SJCRH30 (cell line): ENCODE measurements at regions not wholly inside any gene's neighbourhood (a gene's known extent, or its start where the extent isn't known, plus 50 kb on each side); places are given as distances from the start of the nearest gene placed in this dataset.

ENCODE experiments used
- DNase-seq, 2 experiments: peaks; one replicate each; pipeline ENCODE4 v3.0.0-alpha.2; 2015 to 2020
- H3K27ac ChIP-seq: fragments of 250-450 bp; sonication (Bioruptor Pico); 2 replicates; pipeline ENCODE4 v1.5.1; 2020; ENCODE audit warnings: mild to moderate bottlenecking, moderate library complexity
- H3K27me3 ChIP-seq: fragments of 250-450 bp; sonication (Bioruptor Pico); 2 replicates; pipeline ENCODE4 v1.5.1; 2020; ENCODE audit warnings: mild to moderate bottlenecking, moderate library complexity
- H3K36me3 ChIP-seq: fragments of 250-450 bp; sonication (Bioruptor Pico); 2 replicates; pipeline ENCODE4 v1.5.1; 2020; ENCODE audit warnings: mild to moderate bottlenecking, moderate library complexity
- H3K4me1 ChIP-seq: fragments of 250-450 bp; sonication (Bioruptor Pico); 2 replicates; pipeline ENCODE4 v1.5.1; 2020; ENCODE audit warnings: mild to moderate bottlenecking, moderate library complexity
- H3K4me3 ChIP-seq: fragments of 250-450 bp; sonication (Bioruptor Pico); 2 replicates; pipeline ENCODE4 v1.5.1; 2020; ENCODE audit warnings: mild to moderate bottlenecking, moderate library complexity
- H3K9me3 ChIP-seq: fragments of 250-450 bp; sonication (Bioruptor Pico); replicated peaks from 2 replicates; pipeline ENCODE4 v1.5.1; 2020; ENCODE audit warnings: mild to moderate bottlenecking, moderate library complexity

DNA sequence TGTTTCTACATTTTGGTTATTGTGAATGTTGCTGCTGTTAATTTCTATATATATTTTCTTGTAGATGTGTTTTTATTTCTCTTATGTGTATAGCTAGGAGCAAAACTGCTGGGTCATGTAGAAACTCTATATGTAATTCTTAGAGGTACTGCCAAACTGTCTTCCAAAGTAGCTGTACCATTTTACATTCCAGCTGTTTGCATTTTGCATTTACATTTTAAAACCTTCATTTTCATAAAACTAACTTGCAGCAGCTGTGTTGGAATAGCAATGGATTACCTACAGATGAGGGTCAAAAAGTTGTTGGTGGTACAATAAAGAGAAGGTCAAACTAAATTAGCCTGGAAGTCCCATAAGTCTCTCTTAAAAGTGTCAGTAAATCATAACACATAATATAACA, 1109.7 kb downstream of the FLRT2 start:
- Histone ChIP-seq H3K9me3 (no peaks in the 10 kb centered on the region), H3K27me3 (no peaks in the 10 kb centered on the region), H3K36me3 (no peaks in the 10 kb centered on the region), H3K4me3 (no peak overlapping the region), H3K27ac (no peak overlapping the region), H3K4me1 (no peaks in the 10 kb centered on the region)
- no peak for DNase-seq

DNA sequence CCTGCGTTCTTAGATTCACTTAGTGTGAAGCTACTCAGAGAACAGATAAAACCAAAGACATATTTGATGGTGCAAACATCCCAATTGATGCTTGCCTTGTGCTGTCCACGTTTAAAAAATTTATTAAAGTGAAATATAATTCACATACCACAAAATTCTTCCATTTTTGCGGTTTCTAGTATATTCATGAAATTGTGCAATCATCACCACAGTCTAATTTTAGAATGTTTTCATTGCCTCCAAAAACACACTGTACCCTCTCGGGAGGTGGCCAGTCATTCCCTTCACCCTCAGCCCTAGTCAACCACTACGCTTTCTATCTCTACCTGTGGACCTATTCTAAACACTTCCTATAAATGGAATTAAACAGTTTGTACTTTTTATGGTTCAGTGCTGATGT, 1109.2 kb downstream of the FLRT2 start:
- H3K4me3 ChIP-seq: no peak overlapping the region
- H3K4me1 ChIP-seq: no peaks in the 10 kb centered on the region
- no peak overlapping the region for H3K27ac ChIP-seq
- H3K36me3 ChIP-seq: no peaks in the 10 kb centered on the region
- no peaks in the 10 kb centered on the region for H3K9me3 ChIP-seq
- H3K27me3 ChIP-seq: no peaks in the 10 kb centered on the region
- no peak for DNase-seq

GRCh38 chr14:86627080-86627479, 1097.1 kb downstream of the FLRT2 start:
- DNase-seq: no peak
- Histone ChIP-seq H3K27ac (no peak overlapping the region), H3K9me3 (no peaks in the 10 kb centered on the region), H3K27me3 (no peaks in the 10 kb centered on the region), H3K36me3 (no peaks in the 10 kb centered on the region), H3K4me1 (no peaks in the 10 kb centered on the region), H3K4me3 (no peak overlapping the region)

DNA sequence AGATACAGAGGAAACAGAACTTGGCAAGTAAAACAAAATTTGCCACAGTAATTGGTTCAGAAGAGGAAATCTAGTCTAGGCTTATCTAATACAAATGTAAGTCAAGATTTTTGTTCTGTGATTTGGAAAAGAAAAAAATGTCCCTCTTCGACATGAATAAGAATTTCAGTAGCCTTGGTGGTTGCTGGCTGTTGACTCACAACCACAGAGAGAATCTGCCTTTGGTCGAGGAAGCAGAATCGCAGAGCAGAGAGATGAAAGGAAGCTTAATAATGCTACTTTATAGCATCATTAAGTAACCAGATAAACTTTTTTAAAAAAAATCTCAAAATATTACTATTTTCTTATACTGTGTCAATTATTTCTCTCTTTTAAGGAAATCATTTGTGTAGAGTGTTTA, 1096.6 kb downstream of the FLRT2 start:
- Histone ChIP-seq H3K36me3 (no peaks in the 10 kb centered on the region), H3K4me1 (no peaks in the 10 kb centered on the region), H3K27ac (no peak overlapping the region), H3K4me3 (no peak overlapping the region), H3K9me3 (no peaks in the 10 kb centered on the region), H3K27me3 (no peaks in the 10 kb centered on the region)
- DNase-seq: no peak

DNA sequence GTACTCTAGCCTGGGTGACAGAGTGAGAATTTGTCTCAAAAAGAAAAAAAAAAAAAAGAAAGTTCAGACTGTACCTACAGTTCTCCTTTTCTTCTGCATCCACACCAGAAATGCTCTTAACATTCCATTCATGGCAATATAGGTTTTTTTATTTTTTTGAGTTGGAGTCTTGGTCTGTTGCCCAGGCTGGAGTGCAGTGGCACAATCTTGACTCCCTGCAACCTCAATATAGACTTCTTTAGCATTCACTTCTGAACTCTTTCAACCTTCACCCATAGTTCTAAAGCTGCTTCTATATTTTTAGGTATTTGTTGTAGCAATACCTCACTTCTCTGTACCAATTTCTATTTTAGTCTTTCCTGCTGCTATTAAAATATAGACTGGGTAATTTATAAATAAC, 1095.7 kb downstream of the FLRT2 start:
- DNase-seq: no peak
- no peaks in the 10 kb centered on the region for H3K27me3 ChIP-seq
- no peaks in the 10 kb centered on the region for H3K9me3 ChIP-seq
- H3K27ac ChIP-seq: no peak overlapping the region
- H3K36me3 ChIP-seq: no peaks in the 10 kb centered on the region
- H3K4me1 ChIP-seq: no peaks in the 10 kb centered on the region
- H3K4me3 ChIP-seq: no peak overlapping the region

DNA sequence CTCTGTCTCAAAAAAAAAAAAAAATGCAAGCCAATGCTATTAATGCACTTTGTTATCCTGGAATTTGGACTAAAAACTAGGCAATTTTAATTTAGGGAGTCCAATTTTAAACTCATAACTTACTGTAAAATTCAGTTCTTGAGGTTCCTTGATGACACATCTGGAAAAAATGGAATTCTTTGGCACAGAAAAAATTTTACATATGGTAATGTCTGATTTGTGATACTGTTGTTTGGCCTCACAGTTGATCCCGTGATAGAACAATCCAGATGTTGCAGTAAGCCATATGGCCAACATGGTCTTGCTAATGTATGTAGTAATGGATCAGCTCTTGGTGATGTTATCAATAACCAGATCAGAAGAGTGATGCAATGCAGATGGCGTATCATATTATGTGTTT, 1089.8 kb downstream of the FLRT2 start:
- Histone ChIP-seq H3K4me1 (no peaks in the 10 kb centered on the region), H3K9me3 (no peaks in the 10 kb centered on the region), H3K27ac (no peak overlapping the region), H3K36me3 (no peaks in the 10 kb centered on the region), H3K27me3 (no peaks in the 10 kb centered on the region), H3K4me3 (no peak overlapping the region)
- no peak for DNase-seq

GRCh38 chr14:86613786-86614185, 1083.8 kb downstream of the FLRT2 start:
- no peaks in the 10 kb centered on the region for H3K36me3 ChIP-seq
- DNase-seq: no peak

GRCh38 chr14:86613126-86613525, 1083.2 kb downstream of the FLRT2 start:
- Histone ChIP-seq H3K4me3 (no peak overlapping the region), H3K27me3 (no peaks in the 10 kb centered on the region), H3K4me1 (no peaks in the 10 kb centered on the region), H3K9me3 (no peaks in the 10 kb centered on the region), H3K27ac (no peak overlapping the region), H3K36me3 (no peaks in the 10 kb centered on the region)
- no peak for DNase-seq

More at GRCh38 chr14:86613786-86614185, 1083.8 kb downstream of the FLRT2 start:
- Histone ChIP-seq H3K9me3 (no peaks in the 10 kb centered on the region), H3K27ac (no peak overlapping the region), H3K27me3 (no peaks in the 10 kb centered on the region), H3K4me3 (no peak overlapping the region), H3K4me1 (no peaks in the 10 kb centered on the region)

- no peak overlapping the region for H3K27ac ChIP-seq
- H3K4me3 ChIP-seq: no peak overlapping the region
- no peaks in the 10 kb centered on the region for H3K27me3 ChIP-seq
- no peaks in the 10 kb centered on the region for H3K9me3 ChIP-seq
- no peaks in the 10 kb centered on the region for H3K36me3 ChIP-seq
- H3K4me1 ChIP-seq: no peaks in the 10 kb centered on the region
- peak in 1 of 2 experiments; percentile 2 for DNase-seq
Measured at GRCh38 chr14:86604561-86604960, 1074.6 kb downstream of the FLRT2 start.

- Histone ChIP-seq H3K27ac (no peak overlapping the region), H3K4me1 (no peaks in the 10 kb centered on the region), H3K27me3 (no peaks in the 10 kb centered on the region), H3K9me3 (no peaks in the 10 kb centered on the region), H3K36me3 (no peaks in the 10 kb centered on the region), H3K4me3 (no peak overlapping the region)
- no peak for DNase-seq
Measured at GRCh38 chr14:86602263-86602662, 1072.3 kb downstream of the FLRT2 start.

DNA sequence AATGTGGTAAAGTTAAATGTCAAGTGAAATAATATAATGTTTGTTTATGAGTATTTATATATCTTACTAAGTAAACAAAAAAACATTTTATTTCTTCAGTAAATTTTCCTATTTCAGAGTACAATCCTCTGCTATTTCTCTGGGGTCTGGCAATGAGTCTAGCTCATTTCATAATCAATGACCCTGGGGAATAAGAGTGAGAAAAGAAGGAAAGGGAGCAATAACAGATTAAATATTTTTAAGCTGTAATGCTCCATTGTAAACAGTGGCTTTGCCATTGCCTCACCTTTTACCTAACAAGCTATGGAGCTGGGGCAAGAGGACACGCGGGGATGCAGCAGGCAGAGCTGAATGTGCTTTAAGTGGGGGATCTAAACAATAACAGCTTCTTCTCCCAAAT, 1071.9 kb downstream of the FLRT2 start:
- Histone ChIP-seq H3K27ac (no peak overlapping the region), H3K36me3 (no peaks in the 10 kb centered on the region), H3K4me1 (no peaks in the 10 kb centered on the region), H3K27me3 (no peaks in the 10 kb centered on the region), H3K9me3 (no peaks in the 10 kb centered on the region), H3K4me3 (no peak overlapping the region)
- DNase-seq: no peak

DNA sequence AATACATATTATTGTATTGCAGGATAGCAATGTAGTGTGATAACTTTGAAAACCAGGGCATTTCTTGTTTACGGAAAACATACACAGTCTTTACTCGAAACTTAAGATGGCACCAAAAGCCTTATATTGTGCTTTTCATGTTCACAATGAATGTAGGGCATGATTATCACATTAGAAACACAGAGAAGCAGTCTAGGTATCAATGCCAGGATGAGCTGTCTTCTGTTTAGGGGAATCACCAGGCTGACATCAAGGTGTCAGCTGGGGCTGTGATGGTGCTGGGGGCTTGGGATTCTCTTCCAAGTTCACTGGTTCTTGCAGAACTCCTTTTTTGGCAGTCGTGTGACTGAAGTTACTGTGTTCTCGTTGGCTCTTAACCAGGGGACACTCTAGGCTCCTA, 1067.3 kb downstream of the FLRT2 start:
- no peaks in the 10 kb centered on the region for H3K9me3 ChIP-seq
- H3K36me3 ChIP-seq: no peaks in the 10 kb centered on the region
- no peak for DNase-seq
- no peaks in the 10 kb centered on the region for H3K27me3 ChIP-seq
- no peak overlapping the region for H3K4me3 ChIP-seq
- H3K4me1 ChIP-seq: no peaks in the 10 kb centered on the region
- H3K27ac ChIP-seq: no peak overlapping the region

- no peak for DNase-seq
- Histone ChIP-seq H3K27me3 (no peaks in the 10 kb centered on the region), H3K9me3 (no peaks in the 10 kb centered on the region), H3K4me1 (no peaks in the 10 kb centered on the region), H3K36me3 (no peaks in the 10 kb centered on the region), H3K27ac (no peak overlapping the region), H3K4me3 (no peak overlapping the region)
Measured at GRCh38 chr14:86596024-86596423, 1066.1 kb downstream of the FLRT2 start.

DNA sequence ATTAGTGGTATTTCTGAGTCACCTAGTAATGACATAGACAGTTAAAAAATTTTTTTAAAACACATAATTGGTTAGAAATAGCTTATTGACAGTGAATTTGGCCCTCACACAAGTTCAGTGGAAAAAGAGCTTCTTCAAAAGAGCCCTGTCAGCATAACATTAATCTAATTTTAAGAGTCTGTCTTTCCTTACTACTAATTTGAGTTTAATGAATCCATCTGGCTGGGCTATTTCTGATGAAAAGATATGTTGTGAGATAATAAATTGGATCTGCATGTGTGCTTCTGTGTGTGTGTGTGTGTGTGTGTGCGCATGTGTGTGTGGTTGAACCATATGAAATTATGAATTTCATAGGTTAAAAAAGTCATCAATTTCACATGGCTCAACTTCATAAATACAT, 1045.2 kb downstream of the FLRT2 start:
- H3K36me3 ChIP-seq: no peaks in the 10 kb centered on the region
- no peaks in the 10 kb centered on the region for H3K4me1 ChIP-seq
- no peak overlapping the region for H3K27ac ChIP-seq
- no peaks in the 10 kb centered on the region for H3K27me3 ChIP-seq
- no peaks in the 10 kb centered on the region for H3K9me3 ChIP-seq
- no peak for DNase-seq
- no peak overlapping the region for H3K4me3 ChIP-seq

DNA sequence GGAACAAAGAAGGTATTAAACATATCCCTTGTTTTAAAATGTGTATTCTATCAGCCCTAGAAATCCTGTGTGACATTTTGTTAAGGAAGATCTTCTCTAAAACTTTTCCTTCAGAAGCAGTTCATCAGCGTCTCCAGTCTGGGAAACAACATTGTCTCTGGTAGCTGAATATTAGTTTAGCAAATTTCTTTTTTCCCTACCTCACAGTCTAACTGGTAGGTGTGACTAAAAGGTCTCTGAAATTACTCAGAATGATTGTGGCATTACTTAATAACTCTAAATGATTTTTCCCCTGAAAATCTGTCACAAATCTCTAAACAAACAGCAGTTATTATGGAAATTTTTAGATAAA, 1044.8 kb downstream of the FLRT2 start:
- Histone ChIP-seq H3K36me3 (no peaks in the 10 kb centered on the region), H3K27ac (no peak overlapping the region), H3K27me3 (no peaks in the 10 kb centered on the region), H3K4me1 (no peaks in the 10 kb centered on the region), H3K9me3 (no peaks in the 10 kb centered on the region), H3K4me3 (no peak overlapping the region)
- no peak for DNase-seq

DNA sequence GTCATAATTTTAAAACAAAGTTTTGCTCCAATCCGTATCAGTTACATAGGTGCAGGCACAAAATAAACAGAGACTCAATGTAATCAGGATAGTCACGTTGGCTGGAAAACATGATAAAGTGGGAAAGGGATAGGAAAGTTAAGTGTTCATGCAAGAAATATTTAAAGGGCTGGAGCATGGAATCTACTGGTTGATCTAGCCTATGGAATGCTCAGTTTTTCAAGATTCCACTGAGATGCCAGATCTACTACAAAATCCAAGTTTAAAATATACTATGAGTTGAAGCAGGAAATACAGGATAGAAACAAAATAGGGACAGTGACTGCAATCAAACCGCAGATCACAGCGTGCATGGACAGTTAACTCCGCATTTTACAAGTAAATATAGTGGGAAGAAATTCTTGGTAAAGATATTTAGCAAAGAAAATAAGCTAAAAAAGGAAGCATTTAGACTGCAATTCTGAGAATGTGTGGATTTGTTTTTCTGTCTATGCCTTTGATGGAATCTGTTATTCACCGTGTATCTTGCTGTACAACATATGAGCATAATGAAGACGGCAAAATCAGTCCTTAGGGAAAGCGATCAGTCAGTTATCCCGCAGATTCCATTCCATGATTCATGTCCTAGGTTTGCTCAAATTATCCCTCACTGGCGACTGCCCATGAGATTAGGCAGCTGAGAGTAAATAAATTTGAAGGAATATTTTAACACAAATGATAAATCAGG, 1044.3 kb downstream of the FLRT2 start:
- Histone ChIP-seq H3K27ac (no peak overlapping the region), H3K4me1 (no peaks in the 10 kb centered on the region), H3K36me3 (no peaks in the 10 kb centered on the region), H3K27me3 (no peaks in the 10 kb centered on the region), H3K4me3 (no peak overlapping the region), H3K9me3 (no peaks in the 10 kb centered on the region)
- no peak for DNase-seq
